Heart left ventricle (tissue), 13 donors: ENCODE measurements at regions not wholly inside any gene's neighbourhood (a gene's known extent, or its start where the extent isn't known, plus 50 kb on each side); places are given as distances from the start of the nearest gene placed in this dataset.

Experiments
- CTCF ChIP-seq, 12 donors: fragments of 200-600 bp; sonication (generic) in 4 of 12; IDR thresholded peaks; one replicate each; pipeline versions ENCODE4 v1.5.0 to v1.8.0; 2018 to 2022; ENCODE audit warnings: antibody characterized with exemption in 12 of 12, mild to moderate bottlenecking in 5 of 12
- POLR2A ChIP-seq, 2 donors: fragments of 450-650 bp; IDR thresholded peaks; one replicate each; pipeline ENCODE4 v1.6.1; 2017; ENCODE audit warnings: antibody characterized with exemption in 2 of 2, mild to moderate bottlenecking in 2 of 2, moderate library complexity in 2 of 2
- donor health status: ischemic (EF 13 %, LVEDD 7.1; RV severe dilation, severe dysfunction).
- donor health status: DM: no; HTN: yes; CAD: no.
- donor health status: DM: no; HTN: no; CAD: no.
- donor health status: ischemic (EF 25% LVEDD 6.9; RV normal size, moderate dysfunction).
- donor health status: ischemic (EF 25% LVEDD 5.7; RV mildly dilated, moderate dysfunction).
- donor health status: ischemic (EF 35%, LVEDD 5.7; RV mildly dilated, moderate dysfunction).
- donor health status: nonischemic (EF 11% LVEDD 7.7; RV severe dilation, severe dysfunction).
- donor health status: DM: yes; HTN: yes; CAD: no.
- donor health status: PGD.
- donor health status: ischemic (EF 29% LVEDD 5.4; RV normal size, mild dysfunction).
- donor health status: nonischemic (EF 23%, LVEDD 6.1; RV moderate dilation, normal function).

DNA sequence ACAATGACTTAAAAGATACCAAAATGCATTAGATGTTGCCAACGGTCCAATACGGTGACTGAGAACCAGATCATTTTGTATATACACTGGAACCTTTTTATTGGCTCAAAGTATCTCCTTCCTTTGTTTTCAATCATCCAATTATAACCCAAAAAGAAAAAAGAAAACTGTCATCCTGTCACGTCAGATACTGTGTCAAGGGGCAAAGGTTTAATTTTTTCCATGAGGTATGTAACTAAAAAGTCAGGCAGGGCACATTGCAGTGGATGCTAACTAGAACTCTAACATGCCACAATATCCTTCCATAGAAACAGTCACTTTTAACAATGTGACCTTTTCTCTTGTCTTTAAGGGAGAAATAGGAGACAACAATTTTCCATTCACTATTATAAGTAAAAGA is 267.6 kb upstream of the NEBL start:
- TF ChIP-seq CTCF (IDR thresholded peaks at IDR 0.05) (no peak), POLR2A (IDR thresholded peaks at IDR 0.05) (no peak)
